Upper lobe of left lung (tissue), 6 donors: ENCODE measurements at regions not wholly inside any gene's neighbourhood (a gene's known extent, or its start where the extent isn't known, plus 50 kb on each side); places are given as distances from the start of the nearest gene placed in this dataset.

Experiments used
- ATAC-seq, 2 donors: fragments of 200-7000 bp; cut with Tn5 transposase; one replicate each; pipeline ENCODE4 v1.9.1; 2022; ENCODE audit warnings: mild to moderate bottlenecking in 2 of 2, moderate library complexity in 2 of 2; ENCODE audit not compliant: low FRiP score in 2 of 2
- DNase-seq, 2 donors: peaks; one replicate each; pipeline ENCODE4 v3.0.0-alpha.2; 2019 to 2020
- H3K27ac ChIP-seq, 4 donors: fragments of 200-600 bp; sonication (generic); one replicate each; pipeline ENCODE4 v1.5.1; 2016 to 2019
- H3K27me3 ChIP-seq, 4 donors: fragments of 200-600 bp; sonication (generic); one replicate each; pipeline ENCODE4 v1.5.1; 2017 to 2019
- H3K36me3 ChIP-seq, 4 donors: fragments of 200-600 bp; sonication (generic); one replicate each; pipeline ENCODE4 v1.5.1; 2016 to 2019
- H3K4me1 ChIP-seq, 4 donors: fragments of 200-600 bp; sonication (generic); one replicate each; pipeline ENCODE4 v1.5.1; 2018 to 2019
- H3K4me3 ChIP-seq, 4 donors: fragments of 200-600 bp; sonication (generic); one replicate each; pipeline ENCODE4 v1.5.1; 2017 to 2019; ENCODE audit warnings: mild to moderate bottlenecking in 2 of 4, moderate library complexity in 1 of 4
- H3K9me3 ChIP-seq, 4 donors: fragments of 200-600 bp; sonication (generic); one replicate each; pipeline ENCODE4 v1.5.1; 2018 to 2019
- EP300 ChIP-seq, 4 donors: sonication (generic); formaldehyde crosslinking; IDR thresholded peaks; one replicate each; pipeline ENCODE4 v1.5.1; 2017; ENCODE audit warnings: antibody characterized with exemption in 4 of 4, control low read depth in 2 of 4
- POLR2A ChIP-seq, 4 donors: fragments of 450-650 bp; IDR thresholded peaks; one replicate each; pipeline ENCODE4 v1.5.1; 2016 to 2017; ENCODE audit warnings: antibody characterized with exemption in 4 of 4, mild to moderate bottlenecking in 2 of 4
- POLR2AphosphoS5 ChIP-seq, 2 donors: sonication (generic); formaldehyde crosslinking; IDR thresholded peaks; one replicate each; pipeline ENCODE4 v1.5.1; 2017; ENCODE audit warnings: antibody characterized with exemption in 2 of 2
- WGBS, 2 donors: methylation state at CpG; one replicate each; pipeline ENCODE4 v1.1.5; 2017 to 2018; 5-methylcytosine and 5-hydroxymethylcytosine counted together
- TF ChIP-seq, protein P1 (sequence below), 6 experiments: fragments of 450-650 bp in 4 of 6; fragments of 200-600 bp in 2 of 6; sonication (generic) in 2 of 6; IDR thresholded peaks; one replicate each; pipeline ENCODE4 v1.5.1; 2016 to 2019; ENCODE audit warnings: antibody characterized with exemption in 6 of 6
- donor health status: DM: no; HTN: no; CAD: no; lungs with moderate emphysema.
- donor health status: DM: no; HTN: yes; CAD: no; lungs with severe emphysema.

DNA sequence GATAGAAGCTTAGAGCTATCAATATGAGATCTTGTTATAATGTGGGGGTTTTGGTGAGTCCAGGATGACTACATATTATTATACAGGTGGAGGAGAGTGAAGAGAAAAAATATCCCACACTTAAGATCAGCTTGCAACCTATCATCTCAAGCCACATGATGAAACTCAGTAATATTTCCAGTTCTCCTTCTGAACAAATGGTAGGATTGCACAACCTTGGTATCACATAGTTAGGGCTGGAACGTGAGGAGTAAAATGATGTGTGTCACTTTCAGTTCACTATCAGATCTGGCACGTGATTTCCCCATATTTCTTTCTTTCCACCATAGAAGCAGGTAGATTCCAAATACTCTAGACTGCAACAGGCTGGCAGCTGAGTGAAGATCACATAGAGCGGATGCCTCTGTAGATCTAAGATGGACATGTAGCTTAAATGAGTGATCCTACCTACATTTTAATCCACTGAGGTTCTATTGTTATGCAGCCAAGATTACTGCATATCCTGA is 150.6 kb upstream of the ANKRD50 start:
- no peaks in the 10 kb centered on the region for H3K9me3 ChIP-seq
- TF ChIP-seq, protein P1, sequence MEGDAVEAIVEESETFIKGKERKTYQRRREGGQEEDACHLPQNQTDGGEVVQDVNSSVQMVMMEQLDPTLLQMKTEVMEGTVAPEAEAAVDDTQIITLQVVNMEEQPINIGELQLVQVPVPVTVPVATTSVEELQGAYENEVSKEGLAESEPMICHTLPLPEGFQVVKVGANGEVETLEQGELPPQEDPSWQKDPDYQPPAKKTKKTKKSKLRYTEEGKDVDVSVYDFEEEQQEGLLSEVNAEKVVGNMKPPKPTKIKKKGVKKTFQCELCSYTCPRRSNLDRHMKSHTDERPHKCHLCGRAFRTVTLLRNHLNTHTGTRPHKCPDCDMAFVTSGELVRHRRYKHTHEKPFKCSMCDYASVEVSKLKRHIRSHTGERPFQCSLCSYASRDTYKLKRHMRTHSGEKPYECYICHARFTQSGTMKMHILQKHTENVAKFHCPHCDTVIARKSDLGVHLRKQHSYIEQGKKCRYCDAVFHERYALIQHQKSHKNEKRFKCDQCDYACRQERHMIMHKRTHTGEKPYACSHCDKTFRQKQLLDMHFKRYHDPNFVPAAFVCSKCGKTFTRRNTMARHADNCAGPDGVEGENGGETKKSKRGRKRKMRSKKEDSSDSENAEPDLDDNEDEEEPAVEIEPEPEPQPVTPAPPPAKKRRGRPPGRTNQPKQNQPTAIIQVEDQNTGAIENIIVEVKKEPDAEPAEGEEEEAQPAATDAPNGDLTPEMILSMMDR (IDR thresholded peaks at IDR 0.05) = no peak
- no peak for TF ChIP-seq EP300 (IDR thresholded peaks at IDR 0.05)
- no peak for TF ChIP-seq POLR2AphosphoS5 (IDR thresholded peaks at IDR 0.05)
- no peak for TF ChIP-seq POLR2A (IDR thresholded peaks at IDR 0.05)
- no peak overlapping the region for H3K27ac ChIP-seq
- H3K27me3 ChIP-seq = no peaks in the 10 kb centered on the region
- WGBS, 2 donors = 48 to 62% methylated on average over 3 of the region's 3 CpGs
- H3K36me3 ChIP-seq = no peaks in the 10 kb centered on the region
- DNase-seq (no peak), ATAC-seq (no peak)
- H3K4me3 ChIP-seq = no peak overlapping the region
- H3K4me1 ChIP-seq = no peaks in the 10 kb centered on the region

GRCh38 chr4:124862261-124862660 is 149.7 kb upstream of the ANKRD50 start:
- no peak for ATAC-seq
- no peak for TF ChIP-seq POLR2AphosphoS5 (IDR thresholded peaks at IDR 0.05)
- TF ChIP-seq, protein P1 (IDR thresholded peaks at IDR 0.05) = no peak
- TF ChIP-seq EP300 (IDR thresholded peaks at IDR 0.05) = no peak
- no peak for TF ChIP-seq POLR2A (IDR thresholded peaks at IDR 0.05)
- H3K27ac ChIP-seq = no peak overlapping the region
- H3K4me3 ChIP-seq = no peak overlapping the region
- H3K36me3 ChIP-seq = no peaks in the 10 kb centered on the region
- DNase-seq = no peak
- H3K9me3 ChIP-seq = no peaks in the 10 kb centered on the region
- H3K4me1 ChIP-seq = no peaks in the 10 kb centered on the region
- no peaks in the 10 kb centered on the region for H3K27me3 ChIP-seq

DNA sequence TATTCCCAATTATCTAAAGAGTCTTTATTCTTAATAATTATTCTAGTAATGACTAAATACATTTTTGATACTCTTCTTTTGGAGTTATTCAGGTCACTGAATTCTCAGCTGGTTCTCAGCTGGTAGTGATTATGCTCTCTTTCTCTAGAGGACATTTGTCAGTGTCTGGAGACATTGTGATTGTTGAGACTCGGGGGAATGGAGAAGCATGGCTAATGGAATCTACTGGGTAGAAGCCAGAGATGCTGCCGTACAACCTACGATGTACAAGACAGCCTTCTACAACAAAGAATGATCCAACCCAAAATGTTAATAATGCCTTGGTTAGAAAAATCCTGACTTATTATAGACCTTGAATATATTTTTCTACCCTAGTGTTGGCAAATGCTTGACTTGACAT is 149.2 kb upstream of the ANKRD50 start:
- H3K9me3 ChIP-seq = no peaks in the 10 kb centered on the region
- 93 to 94% methylated on average over 3 of the region's 3 CpGs for WGBS, 2 donors
- no peak overlapping the region for H3K27ac ChIP-seq
- H3K27me3 ChIP-seq = no peaks in the 10 kb centered on the region
- no peaks in the 10 kb centered on the region for H3K36me3 ChIP-seq
- TF ChIP-seq, protein P1 (IDR thresholded peaks at IDR 0.05) = no peak
- TF ChIP-seq POLR2A (IDR thresholded peaks at IDR 0.05) = no peak
- no peak for TF ChIP-seq EP300 (IDR thresholded peaks at IDR 0.05)
- TF ChIP-seq POLR2AphosphoS5 (IDR thresholded peaks at IDR 0.05) = no peak
- ATAC-seq (no peak), DNase-seq (no peak)
- H3K4me1 ChIP-seq = no peaks in the 10 kb centered on the region
- H3K4me3 ChIP-seq = no peak overlapping the region

GRCh38 chr4:124854968-124855367 is 142.4 kb upstream of the ANKRD50 start:
- Histone ChIP-seq H3K27ac (no peak overlapping the region), H3K4me1 (no peaks in the 10 kb centered on the region), H3K27me3 (no peaks in the 10 kb centered on the region), H3K9me3 (no peaks in the 10 kb centered on the region), H3K4me3 (no peak overlapping the region), H3K36me3 (no peaks in the 10 kb centered on the region)
- no peak for ATAC-seq
- DNase-seq = no peak
- TF ChIP-seq POLR2AphosphoS5 (IDR thresholded peaks at IDR 0.05) (no peak), POLR2A (IDR thresholded peaks at IDR 0.05) (no peak), EP300 (IDR thresholded peaks at IDR 0.05) (no peak)
- TF ChIP-seq, protein P1 (IDR thresholded peaks at IDR 0.05) = no peak
- 79 to 85% methylated on average over 3 of the region's 3 CpGs for WGBS, 2 donors

- no peak overlapping the region for H3K4me3 ChIP-seq
- no peaks in the 10 kb centered on the region for H3K4me1 ChIP-seq
- H3K27ac ChIP-seq = no peak overlapping the region
- DNase-seq = no peak
- WGBS, 2 donors = 64 to 73% methylated on average over 2 of the region's 2 CpGs
- ATAC-seq = no peak
- H3K36me3 ChIP-seq = no peaks in the 10 kb centered on the region
- no peaks in the 10 kb centered on the region for H3K27me3 ChIP-seq
- no peaks in the 10 kb centered on the region for H3K9me3 ChIP-seq
- TF ChIP-seq, protein P1 (IDR thresholded peaks at IDR 0.05) = no peak
- TF ChIP-seq POLR2A (IDR thresholded peaks at IDR 0.05) (no peak), POLR2AphosphoS5 (IDR thresholded peaks at IDR 0.05) (no peak), EP300 (IDR thresholded peaks at IDR 0.05) (no peak)
These were observed 139.2 kb upstream of the ANKRD50 start for GRCh38 chr4:124851741-124852140.
